LNCaP clone FGC (cell line): ENCODE measurements at regions not wholly inside any gene's neighbourhood (a gene's known extent, or its start where the extent isn't known, plus 50 kb on each side); places are given as distances from the start of the nearest gene placed in this dataset.
A peak's percentile ranks its signal among the peaks of the same experiment; 100 is the strongest.

Experiments
- DNase-seq: peaks from one replicate; pipeline ENCODE4 v3.0.0-alpha.2; 2011; ENCODE audit warnings: low read depth
- H3K4me3 ChIP-seq: 2 replicates; pipeline ENCODE4 v1.5.1; 2011; ENCODE audit warnings: mild to moderate bottlenecking, low read depth, low read length, control low read depth
- TF ChIP-seq, protein P1 (sequence below): IDR thresholded peaks from 2 replicates; pipeline ENCODE4 v1.5.1; 2012; ENCODE audit warnings: mild to moderate bottlenecking; ENCODE audit not compliant: control insufficient read depth, insufficient read depth; ENCODE audit errors: extremely low read depth

DNA sequence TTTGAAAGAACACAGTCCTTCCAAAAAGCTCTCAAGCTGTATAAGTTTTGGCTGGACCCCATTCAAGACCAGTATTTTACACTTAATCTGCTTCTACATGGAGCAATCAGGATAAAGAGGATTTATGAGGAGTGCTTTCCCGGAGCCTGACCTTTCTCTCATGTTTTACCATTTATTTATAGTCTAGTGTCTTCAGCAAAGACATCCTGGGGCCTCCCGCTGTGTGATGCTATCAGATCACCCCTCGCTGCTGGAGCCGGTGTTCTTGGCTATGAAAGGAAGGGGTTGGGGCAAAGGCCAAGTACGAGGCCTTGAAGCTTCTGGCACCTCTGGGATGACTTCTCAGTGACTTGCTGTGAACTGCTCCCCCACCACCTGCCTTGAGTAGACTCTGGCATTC is 189.6 kb downstream of the ADAMTS15 start:
- TF ChIP-seq, protein P1, sequence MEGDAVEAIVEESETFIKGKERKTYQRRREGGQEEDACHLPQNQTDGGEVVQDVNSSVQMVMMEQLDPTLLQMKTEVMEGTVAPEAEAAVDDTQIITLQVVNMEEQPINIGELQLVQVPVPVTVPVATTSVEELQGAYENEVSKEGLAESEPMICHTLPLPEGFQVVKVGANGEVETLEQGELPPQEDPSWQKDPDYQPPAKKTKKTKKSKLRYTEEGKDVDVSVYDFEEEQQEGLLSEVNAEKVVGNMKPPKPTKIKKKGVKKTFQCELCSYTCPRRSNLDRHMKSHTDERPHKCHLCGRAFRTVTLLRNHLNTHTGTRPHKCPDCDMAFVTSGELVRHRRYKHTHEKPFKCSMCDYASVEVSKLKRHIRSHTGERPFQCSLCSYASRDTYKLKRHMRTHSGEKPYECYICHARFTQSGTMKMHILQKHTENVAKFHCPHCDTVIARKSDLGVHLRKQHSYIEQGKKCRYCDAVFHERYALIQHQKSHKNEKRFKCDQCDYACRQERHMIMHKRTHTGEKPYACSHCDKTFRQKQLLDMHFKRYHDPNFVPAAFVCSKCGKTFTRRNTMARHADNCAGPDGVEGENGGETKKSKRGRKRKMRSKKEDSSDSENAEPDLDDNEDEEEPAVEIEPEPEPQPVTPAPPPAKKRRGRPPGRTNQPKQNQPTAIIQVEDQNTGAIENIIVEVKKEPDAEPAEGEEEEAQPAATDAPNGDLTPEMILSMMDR: no peak
- peak; percentile 70 for DNase-seq
- H3K4me3 ChIP-seq: no peak overlapping the region

- no peak overlapping the region for H3K4me3 ChIP-seq
- TF ChIP-seq, protein P1: no peak
- peak; percentile 70 for DNase-seq
Measured at GRCh38 chr11:130638624-130639023, 190.2 kb downstream of the ADAMTS15 start.

GRCh38 chr11:130639369-130639768 is 190.9 kb downstream of the ADAMTS15 start:
- H3K4me3 ChIP-seq: no peak overlapping the region
- no peak for DNase-seq
- TF ChIP-seq, protein P1: no peak

GRCh38 chr11:130640526-130640925 is 192.1 kb downstream of the ADAMTS15 start:
- no peak for DNase-seq
- TF ChIP-seq, protein P1: no peak
- H3K4me3 ChIP-seq: no peak overlapping the region

- no peak overlapping the region for H3K4me3 ChIP-seq
- TF ChIP-seq, protein P1: no peak
- no peak for DNase-seq
Measured at GRCh38 chr11:130641876-130642275, 193.4 kb downstream of the ADAMTS15 start.

DNA sequence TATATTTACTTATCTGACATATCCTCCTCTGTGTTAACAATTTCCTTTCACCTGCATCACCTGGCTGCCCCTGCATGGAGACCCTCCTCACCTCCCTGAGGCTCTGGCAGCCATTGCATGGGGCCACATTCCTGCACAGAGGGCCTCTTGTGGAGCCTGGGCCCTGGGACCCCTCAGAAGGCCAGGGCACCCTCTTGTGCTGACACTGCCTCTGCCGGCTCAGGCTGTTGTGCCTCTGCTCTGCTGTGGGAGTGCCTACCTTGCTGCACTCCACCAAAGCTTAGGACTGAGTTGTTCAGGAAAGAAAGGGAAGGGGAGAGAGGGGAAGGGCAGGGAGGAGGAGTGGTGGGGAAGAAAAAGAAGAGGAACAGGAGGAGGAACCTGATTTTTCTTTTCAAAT is 194.5 kb downstream of the ADAMTS15 start:
- DNase-seq: no peak
- TF ChIP-seq, protein P1: no peak
- no peak overlapping the region for H3K4me3 ChIP-seq

DNA sequence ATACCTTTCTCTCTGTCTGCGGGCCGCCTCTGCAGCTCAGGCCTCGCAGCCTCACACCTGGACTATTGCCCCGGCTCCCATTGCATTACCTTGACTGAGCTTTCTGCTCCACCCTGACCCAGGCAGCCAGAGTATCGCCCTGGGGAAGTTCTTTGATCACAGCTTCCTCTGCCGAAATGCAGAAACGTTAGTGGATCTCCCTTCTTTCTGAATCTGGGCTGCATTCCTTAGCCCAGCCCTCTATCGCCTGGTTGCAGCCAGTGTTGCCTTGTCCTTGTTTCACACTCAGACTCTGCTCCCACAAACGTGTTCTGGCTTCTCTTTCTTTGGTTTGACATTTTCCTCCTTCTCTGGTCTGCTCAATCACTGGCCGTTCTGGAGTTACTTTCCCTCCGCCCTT is 195.7 kb downstream of the ADAMTS15 start:
- DNase-seq: no peak
- H3K4me3 ChIP-seq: no peak overlapping the region
- TF ChIP-seq, protein P1: no peak
